ENCODE measurements at regions not wholly inside any gene's neighbourhood (a gene's known extent, or its start where the extent isn't known, plus 50 kb on each side); places are given as distances from the start of the nearest gene placed in this dataset.

DNA sequence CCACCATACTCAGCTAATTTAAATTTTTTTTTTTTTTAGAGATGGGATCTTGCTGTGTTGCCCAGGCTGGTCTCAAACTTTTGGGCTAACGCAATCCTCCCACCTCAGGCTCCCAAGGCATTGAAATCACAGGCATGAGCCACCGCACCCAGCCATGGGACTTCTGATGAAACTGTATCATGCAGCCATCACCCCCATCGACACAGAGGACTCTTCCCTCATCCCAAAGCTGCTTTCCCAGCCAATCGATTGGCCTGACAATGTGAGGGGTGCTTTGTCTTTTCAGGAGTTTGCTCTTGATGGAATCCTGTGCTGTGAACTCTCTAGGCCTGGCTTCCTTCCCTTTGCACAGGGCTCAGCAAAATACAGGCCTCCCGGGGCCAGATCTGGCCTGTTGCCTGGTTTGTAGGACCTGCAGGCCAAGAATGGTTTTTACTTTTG, 59.6 kb upstream of the NCOR2 start:
- DNase-seq, result no peak

DNA sequence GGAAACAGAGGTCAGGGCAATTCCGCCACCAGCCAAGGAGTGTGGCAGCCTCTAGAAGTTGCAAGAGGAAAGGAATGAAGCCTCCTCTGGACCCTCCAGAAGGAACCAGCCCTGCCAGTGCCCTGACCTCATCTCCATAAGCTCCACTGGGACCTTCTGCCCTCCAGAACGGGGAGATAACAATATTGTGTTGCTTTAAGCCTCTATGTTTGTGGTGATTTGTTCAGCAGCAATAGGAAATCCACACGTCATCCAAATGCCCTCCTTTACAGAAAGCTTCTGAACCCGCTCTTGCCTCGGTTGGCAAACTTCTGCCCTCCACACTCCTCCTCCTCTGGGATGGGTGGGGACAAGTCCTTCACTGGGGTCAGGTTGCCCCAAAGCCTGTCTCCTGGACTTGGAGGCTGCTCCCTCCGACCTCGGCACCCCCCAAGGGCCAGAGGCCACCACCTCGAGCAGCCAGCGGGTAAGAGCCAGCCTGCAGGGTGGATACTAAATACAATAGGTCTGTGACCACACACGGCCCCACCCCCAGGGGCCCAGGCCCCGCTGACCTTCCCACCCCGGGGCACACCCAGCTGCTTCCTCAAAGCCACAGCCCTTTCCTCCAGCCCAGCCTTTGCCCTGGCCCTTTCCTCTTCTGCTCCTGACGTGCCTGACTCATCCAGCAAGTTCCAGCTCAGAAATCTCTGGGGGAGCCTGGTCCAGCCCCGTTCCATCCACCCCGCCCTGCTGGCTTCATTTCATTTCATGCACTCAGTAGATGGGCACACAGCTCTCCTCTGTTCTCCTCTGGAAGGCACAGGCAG, 58.7 kb upstream of the NCOR2 start:
- DNase-seq, result no peak

DNA sequence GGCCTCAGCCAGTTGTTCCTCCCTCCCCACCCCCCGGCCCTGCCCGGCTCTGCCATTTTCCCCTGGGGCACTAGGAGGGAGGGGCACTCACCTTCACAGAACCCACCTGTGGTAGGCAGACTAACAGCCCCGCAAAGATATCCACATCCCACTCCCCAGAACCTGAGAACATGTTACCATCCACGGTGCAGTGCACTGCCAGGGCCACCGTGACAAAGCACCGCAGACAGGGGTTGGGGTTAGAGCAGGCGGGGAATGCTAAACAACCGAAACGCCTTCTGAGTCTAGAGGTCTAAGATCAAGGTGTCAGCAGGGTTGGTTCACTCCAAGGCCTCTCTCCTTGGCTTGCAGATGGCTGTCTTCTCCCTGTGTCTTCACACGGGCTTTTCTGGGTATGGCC, 57.4 kb upstream of the NCOR2 start:
- no peak for DNase-seq

DNA sequence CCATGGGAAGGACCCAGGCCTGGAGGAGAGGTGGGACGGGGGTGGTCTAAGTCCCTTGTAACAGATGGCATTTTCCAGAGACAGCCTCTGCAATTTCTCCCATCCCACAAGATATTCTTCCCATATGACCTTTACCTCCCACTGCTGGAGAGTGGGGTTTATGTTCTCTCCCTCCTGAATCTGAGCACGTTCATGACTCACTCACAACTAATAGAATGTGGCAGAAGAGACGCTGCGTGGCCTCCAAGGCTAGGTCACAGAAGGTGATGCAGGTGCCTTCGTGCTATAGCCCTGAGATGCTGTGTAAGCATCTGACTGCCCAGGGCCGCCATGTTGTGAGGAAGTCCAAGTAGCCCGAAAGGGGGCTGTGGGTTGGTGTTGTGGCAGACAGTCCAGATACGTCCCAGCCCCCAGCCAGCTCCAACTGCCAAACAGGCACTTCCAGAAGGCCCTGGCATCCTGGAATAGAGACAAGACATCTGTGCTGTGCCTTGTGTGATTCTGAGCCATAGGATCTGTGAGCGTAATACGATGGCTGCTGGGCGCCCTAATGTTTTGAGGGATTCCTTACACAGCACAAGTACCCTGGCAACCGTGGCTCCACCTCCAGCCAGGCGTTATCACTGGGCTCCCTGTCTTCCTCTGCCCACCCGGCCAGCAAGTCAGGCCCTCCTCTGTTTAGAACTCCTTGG, 56.1 kb upstream of the NCOR2 start:
- DNase-seq, result no peak

DNA sequence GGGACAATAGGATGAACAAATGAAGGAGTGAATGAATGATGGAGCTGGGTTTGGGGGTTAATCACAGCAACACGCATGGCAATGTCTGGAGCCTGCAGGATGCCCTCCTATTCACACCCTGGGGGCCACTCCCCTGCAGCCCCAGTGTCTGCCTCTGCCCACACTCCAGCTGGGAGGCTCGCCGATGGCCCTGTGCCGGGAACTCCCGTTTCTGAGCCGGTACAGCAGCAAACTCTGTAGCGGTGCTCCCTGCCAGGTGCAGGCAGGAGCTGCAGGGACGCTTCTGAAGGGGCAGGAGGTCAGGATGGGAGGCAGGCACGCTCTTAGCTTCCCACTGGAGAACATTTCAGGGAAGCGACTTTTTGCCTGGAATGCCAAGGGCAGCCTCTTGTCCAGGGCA, 55.4 kb upstream of the NCOR2 start:
- no peak for DNase-seq

DNA sequence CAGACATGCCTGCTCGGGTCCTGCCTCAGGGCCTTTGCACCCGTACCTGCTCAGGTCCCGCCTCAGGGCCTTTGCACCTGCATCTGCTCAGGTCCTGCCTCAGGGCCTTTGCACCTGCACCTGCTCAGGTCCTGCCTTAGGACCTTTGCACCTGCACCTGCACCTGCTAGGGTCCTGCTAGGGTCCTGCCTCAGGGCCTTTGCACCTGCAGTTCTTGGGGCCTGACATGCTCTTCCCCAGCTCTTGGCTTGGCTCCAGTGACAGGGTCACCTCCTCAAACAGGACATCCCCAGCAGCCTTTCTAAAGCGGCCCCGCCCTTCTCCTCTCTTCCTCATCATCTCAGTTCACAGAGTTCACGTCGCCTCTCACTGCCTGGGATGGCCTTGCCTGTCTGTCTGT, 54.9 kb upstream of the NCOR2 start:
- no peak for DNase-seq

DNA sequence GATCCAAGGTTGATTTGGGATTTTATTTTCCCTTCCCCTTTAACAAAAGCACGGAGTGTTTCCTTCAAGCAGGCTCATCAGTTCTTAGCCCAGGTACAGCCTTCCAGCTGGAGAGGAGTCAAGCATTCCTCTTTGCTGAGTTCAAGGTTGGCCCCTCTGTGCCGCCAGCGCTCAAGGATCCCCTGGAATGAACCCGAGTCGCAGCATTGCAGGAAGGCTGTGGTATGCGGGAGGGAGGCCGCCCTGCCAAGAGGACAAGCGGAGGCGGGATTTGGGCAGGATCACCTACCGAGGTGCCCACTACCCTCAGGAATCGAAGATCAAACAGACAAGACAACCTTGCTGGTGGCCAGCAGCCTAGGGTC, 53.9 kb upstream of the NCOR2 start:
- no peak for DNase-seq

DNA sequence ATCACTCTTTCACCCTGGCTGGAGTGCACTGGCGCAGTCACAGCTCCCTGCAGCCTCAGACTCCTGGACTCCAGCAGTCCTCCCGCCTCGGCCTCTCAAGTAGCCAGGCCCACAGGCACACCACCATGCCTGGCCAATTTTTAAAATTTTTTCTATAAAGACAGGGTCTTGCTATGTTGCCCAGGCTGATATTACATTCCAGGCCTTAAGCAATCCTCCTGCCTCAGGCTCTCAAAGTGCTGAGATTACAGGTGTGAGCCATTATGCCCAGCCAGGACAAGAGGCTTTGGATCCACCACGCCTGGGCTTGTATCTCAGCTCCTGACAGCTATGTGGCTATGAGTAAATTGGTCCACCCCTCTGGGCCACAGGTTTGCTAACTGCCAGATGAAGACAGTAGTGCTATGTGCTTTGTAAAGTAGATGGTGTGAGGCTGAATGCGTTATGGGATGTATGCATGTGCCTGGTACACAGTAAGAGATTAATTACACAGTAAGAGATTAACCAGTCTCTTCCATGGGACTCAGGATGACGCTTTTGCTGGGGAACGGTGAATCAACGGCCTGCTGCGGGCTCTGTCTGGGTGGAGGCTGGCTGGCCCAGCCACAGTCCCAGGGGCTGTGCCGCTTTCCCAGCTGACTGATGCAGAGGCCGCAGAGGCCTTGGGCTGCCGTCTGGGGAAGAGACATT, 53.3 kb upstream of the NCOR2 start:
- DNase-seq, result no peak

DNA sequence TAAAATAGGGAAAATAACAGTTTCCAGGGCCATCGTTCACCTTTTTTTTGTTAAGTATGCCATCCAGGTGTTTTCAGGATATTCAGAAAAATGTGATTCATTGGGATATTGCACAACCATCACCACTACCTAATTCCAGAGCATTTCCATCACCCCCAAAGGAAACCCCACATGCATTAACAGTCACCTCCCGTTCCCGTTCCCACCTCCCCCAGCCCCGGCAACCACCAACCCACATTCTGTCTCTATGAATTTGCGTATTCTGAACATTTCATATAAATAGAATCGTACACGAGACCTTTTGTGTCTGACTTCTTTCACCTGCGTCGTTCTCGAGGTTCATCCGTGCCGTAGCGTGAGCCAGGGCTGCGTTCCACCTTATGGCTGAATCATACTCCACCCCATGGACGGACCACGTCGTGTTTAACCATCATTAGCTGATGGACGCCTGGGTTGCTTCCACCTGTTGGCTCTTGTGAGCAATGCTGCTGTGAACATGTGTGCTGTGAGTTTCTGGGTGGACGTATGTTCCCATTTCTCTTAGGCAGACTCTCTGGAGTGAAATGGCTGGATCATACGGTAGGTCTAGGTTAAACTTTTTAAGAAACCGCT, 51.0 kb upstream of the NCOR2 start:
- no peak for DNase-seq

DNA sequence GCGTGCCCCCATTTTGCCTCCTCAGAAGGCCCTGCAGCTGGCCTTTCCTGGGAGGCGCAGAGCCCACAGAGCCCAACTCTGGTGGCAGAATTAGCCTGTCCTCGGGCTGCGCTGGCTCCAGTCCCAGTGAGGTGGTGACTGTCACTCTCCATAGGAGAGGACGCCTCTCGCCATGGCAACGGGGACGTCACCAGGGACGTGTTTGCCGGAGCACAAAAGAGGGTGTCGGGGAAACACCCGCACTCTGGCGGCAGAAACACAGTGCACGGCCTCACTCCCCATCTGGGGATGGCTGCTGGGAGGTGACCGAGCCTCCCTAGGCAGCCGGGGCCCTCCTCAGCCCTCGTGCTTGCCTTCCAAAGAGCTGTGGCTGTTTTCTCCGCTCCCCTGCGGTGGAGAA, 50.2 kb upstream of the NCOR2 start:
- DNase-seq, result peak; percentile 72
